B cell (primary cell): ENCODE measurements at regions not wholly inside any gene's neighbourhood (a gene's known extent, or its start where the extent isn't known, plus 50 kb on each side); places are given as distances from the start of the nearest gene placed in this dataset.
A peak's percentile ranks its signal among the peaks of the same experiment; 100 is the strongest.

Experiments
- ATAC-seq: fragments of 200-7000 bp; cut with Tn5 transposase; one replicate; pipeline ENCODE4 v1.10.0; 2021; ENCODE audit warnings: low read depth, mild to moderate bottlenecking, moderate number of reproducible peaks, moderate library complexity
- CTCF ChIA-PET: fragments of 350-600 bp; sonication (Branson Sonifier 250); formaldehyde crosslinking; loops from one replicate; lab custom pipeline; 2021; ENCODE audit warnings: antibody characterized with exemption, inconsistent platforms; lab: Charles Lee
- POLR2A ChIA-PET: fragments of 350-600 bp; sonication (Branson Sonifier 250); formaldehyde crosslinking; loops from one replicate; lab custom pipeline; 2021; ENCODE audit warnings: antibody characterized with exemption; lab: Charles Lee
- DNase-seq: peaks from one replicate; pipeline ENCODE4 v3.0.0; 2013
- H2AFZ ChIP-seq: 2 replicates; pipeline ENCODE4 v1.6.1; 2012; ENCODE audit warnings: mild to moderate bottlenecking, low read depth, low read length; ENCODE audit not compliant: insufficient read depth, poor library complexity, severe bottlenecking
- H3K27ac ChIP-seq, 2 donors: 1 replicate in 1 of 2; 2 replicates in 1 of 2; pipeline ENCODE4 v1.5.1; 2012 to 2013; ENCODE audit warnings: low read length in 2 of 2, mild to moderate bottlenecking in 2 of 2, moderate library complexity in 1 of 2
- H3K27me3 ChIP-seq, 4 experiments: fragments of 200-600 bp in 1 of 4; sonication (generic) in 1 of 4; replicated peaks in 1 of 4; 1 replicate in 2 of 4; 2 replicates in 2 of 4; pipeline versions ENCODE4 v1.6.1 to v1.7.0; 2013 to 2016; ENCODE audit warnings: low read length in 3 of 4, mild to moderate bottlenecking in 2 of 4, mixed read lengths in 1 of 4, moderate library complexity in 1 of 4; ENCODE audit not compliant: insufficient read depth in 4 of 4, control insufficient read depth in 3 of 4; ENCODE audit errors: control extremely low read depth in 1 of 4
- H3K36me3 ChIP-seq, 2 experiments: replicated peaks in 1 of 2; 1 replicate in 1 of 2; 2 replicates in 1 of 2; pipeline versions ENCODE4 v1.6.1 to v1.7.1; 2013; ENCODE audit warnings: low read length in 1 of 2; ENCODE audit not compliant: insufficient read depth in 2 of 2, control insufficient read depth in 1 of 2; ENCODE audit errors: control extremely low read depth in 1 of 2, extremely low read depth in 1 of 2
- H3K4me1 ChIP-seq, 2 donors: fragments of 200-600 bp in 1 of 2; sonication (generic) in 1 of 2; 1 replicate in 1 of 2; 2 replicates in 1 of 2; pipeline versions ENCODE4 v1.5.1 to v1.6.1; 2013 to 2017; ENCODE audit warnings: low read length in 2 of 2; ENCODE audit not compliant: control insufficient read depth in 2 of 2, insufficient read depth in 2 of 2
- H3K4me2 ChIP-seq: replicated peaks from 2 replicates; pipeline ENCODE3; 2012; ENCODE audit warnings: mild to moderate bottlenecking, low read depth, low read length; ENCODE audit not compliant: poor library complexity, severe bottlenecking
- H3K4me3 ChIP-seq, 5 experiments: fragments of 200-600 bp in 1 of 5; sonication (generic) in 1 of 5; 1 replicate in 3 of 5; 2 replicates in 2 of 5; pipeline versions ENCODE4 v1.5.1 to v1.7.0; 2011 to 2016; ENCODE audit warnings: low read length in 4 of 5, mild to moderate bottlenecking in 4 of 5, low read depth in 2 of 5, control low read depth in 1 of 5, moderate library complexity in 1 of 5; ENCODE audit not compliant: insufficient read depth in 1 of 5; ENCODE audit errors: control extremely low read depth in 1 of 5, extremely low read depth in 1 of 5
- H3K79me2 ChIP-seq: fragments of 200-600 bp; sonication (generic); one replicate; pipeline ENCODE4 v1.6.0; 2016; ENCODE audit warnings: low read length; ENCODE audit not compliant: control insufficient read depth, insufficient read depth
- H3K9ac ChIP-seq: fragments of 200-600 bp; sonication (generic); 2 replicates; pipeline ENCODE4 v1.6.1; 2017; ENCODE audit warnings: mild to moderate bottlenecking, low read length, moderate library complexity
- H3K9me3 ChIP-seq, 3 donors: one replicate each; pipeline versions ENCODE4 v1.6.1 to v1.7.1; 2013; ENCODE audit warnings: low read length in 2 of 3; ENCODE audit not compliant: control insufficient read depth in 2 of 3, insufficient read depth in 1 of 3; ENCODE audit errors: control extremely low read depth in 1 of 3
- H4K20me1 ChIP-seq: 2 replicates; pipeline ENCODE4 v1.6.0; 2012; ENCODE audit warnings: mild to moderate bottlenecking, low read length; ENCODE audit not compliant: insufficient read depth, control insufficient read depth, poor library complexity, severe bottlenecking
- H3K27ac Mint-ChIP-seq: one replicate; pipeline ENCODE4 v1.8.0; 2021; ENCODE audit warnings: mixed read lengths
- H3K27me3 Mint-ChIP-seq: one replicate; pipeline ENCODE4 v1.8.0; 2021; ENCODE audit warnings: mixed read lengths
- H3K4me1 Mint-ChIP-seq: one replicate; pipeline ENCODE4 v1.8.0; 2021; ENCODE audit warnings: mixed read lengths
- H3K4me3 Mint-ChIP-seq: one replicate; pipeline ENCODE4 v1.8.0; 2021; ENCODE audit warnings: mixed read lengths
- H3K9me3 Mint-ChIP-seq: one replicate; pipeline ENCODE4 v1.8.0; 2022; ENCODE audit warnings: mixed read lengths; ENCODE audit not compliant: insufficient read depth
- EZH2 ChIP-seq: IDR thresholded peaks from 2 replicates; pipeline ENCODE4 v1.6.1; 2012; ENCODE audit warnings: borderline replicate concordance, low read depth, mild to moderate bottlenecking, moderate library complexity, low read length; ENCODE audit not compliant: insufficient read depth, poor library complexity, severe bottlenecking
- WGBS: methylation state at CpG from one replicate; pipeline ENCODE4 v1.1.5; 2013; ENCODE audit warnings: missing lambda C conversion rate; ENCODE audit not compliant: insufficient coverage; 5-methylcytosine and 5-hydroxymethylcytosine counted together
- intact Hi-C: fragments of 100-400 bp; cut with micrococcal nuclease; formaldehyde crosslinking; loops from one replicate; pipeline ENCODE4 v1.10.0; 2022
- TF ChIP-seq, protein P1 (sequence below): fragments of 200-600 bp; IDR thresholded peaks from one replicate; pipeline ENCODE4 v1.8.0; 2022; ENCODE audit warnings: antibody characterized with exemption, mild to moderate bottlenecking

DNA sequence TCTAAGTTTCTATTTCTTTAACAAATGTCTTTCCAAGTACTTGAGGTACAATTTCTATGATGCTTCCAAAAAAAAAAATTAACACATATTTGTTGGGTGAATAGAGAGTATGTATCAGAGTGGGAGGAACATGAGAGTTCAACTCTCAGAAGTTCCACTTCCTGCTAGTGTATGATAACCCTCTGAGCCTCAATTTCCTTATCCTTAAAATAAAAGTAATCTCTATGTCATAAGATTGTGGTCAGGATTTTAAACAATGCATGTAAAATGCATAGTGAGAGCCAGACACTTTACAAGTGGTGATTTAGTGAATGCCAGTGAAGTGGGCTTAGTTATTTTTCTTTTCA lies 270.3 kb upstream of the AMIGO2 start:
- H3K27ac ChIP-seq, result peak overlapping the region; percentile 17 to 71
- no peaks in the 10 kb centered on the region for H3K36me3 ChIP-seq
- TF ChIP-seq, protein P1, sequence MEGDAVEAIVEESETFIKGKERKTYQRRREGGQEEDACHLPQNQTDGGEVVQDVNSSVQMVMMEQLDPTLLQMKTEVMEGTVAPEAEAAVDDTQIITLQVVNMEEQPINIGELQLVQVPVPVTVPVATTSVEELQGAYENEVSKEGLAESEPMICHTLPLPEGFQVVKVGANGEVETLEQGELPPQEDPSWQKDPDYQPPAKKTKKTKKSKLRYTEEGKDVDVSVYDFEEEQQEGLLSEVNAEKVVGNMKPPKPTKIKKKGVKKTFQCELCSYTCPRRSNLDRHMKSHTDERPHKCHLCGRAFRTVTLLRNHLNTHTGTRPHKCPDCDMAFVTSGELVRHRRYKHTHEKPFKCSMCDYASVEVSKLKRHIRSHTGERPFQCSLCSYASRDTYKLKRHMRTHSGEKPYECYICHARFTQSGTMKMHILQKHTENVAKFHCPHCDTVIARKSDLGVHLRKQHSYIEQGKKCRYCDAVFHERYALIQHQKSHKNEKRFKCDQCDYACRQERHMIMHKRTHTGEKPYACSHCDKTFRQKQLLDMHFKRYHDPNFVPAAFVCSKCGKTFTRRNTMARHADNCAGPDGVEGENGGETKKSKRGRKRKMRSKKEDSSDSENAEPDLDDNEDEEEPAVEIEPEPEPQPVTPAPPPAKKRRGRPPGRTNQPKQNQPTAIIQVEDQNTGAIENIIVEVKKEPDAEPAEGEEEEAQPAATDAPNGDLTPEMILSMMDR, result no peak
- no peak for TF ChIP-seq EZH2
- H3K9ac ChIP-seq, result no peak overlapping the region
- DNase-seq (no peak), ATAC-seq (peak; percentile 58)
- Mint-ChIP-seq H3K27ac (peak overlapping the region; percentile 86), H3K4me1 (peaks cover 57% of the 10 kb centered on the region), H3K9me3 (peaks cover 6% of the 10 kb centered on the region), H3K27me3 (no peaks in the 10 kb centered on the region), H3K4me3 (peak overlapping the region; percentile 59)
- no peak overlapping the region for H3K4me3 ChIP-seq
- H3K4me2 ChIP-seq, result peak overlapping the region; percentile 35
- CTCF ChIA-PET, result interaction anchor here (0.8 kb wide), 1 partner anchor 59 kb away, joined by 3 read pairs; no protein-coding TSS in a partner anchor
- no peak overlapping the region for H2AFZ ChIP-seq
- peaks cover 50 to 51% of the 10 kb centered on the region in 2 donors for H3K4me1 ChIP-seq
- POLR2A ChIA-PET, result interaction anchor here (0.5 kb wide), 1 partner anchor 47 kb away, joined by 4 read pairs; no protein-coding TSS in a partner anchor
- intact Hi-C loops, result no loop called here
- H3K79me2 ChIP-seq, result no peaks in the 10 kb centered on the region
- no peaks in the 10 kb centered on the region for H3K27me3 ChIP-seq
- H4K20me1 ChIP-seq, result no peaks in the 10 kb centered on the region
- peaks cover 0 to 4% (median 0%) of the 10 kb centered on the region in 3 donors for H3K9me3 ChIP-seq

DNA sequence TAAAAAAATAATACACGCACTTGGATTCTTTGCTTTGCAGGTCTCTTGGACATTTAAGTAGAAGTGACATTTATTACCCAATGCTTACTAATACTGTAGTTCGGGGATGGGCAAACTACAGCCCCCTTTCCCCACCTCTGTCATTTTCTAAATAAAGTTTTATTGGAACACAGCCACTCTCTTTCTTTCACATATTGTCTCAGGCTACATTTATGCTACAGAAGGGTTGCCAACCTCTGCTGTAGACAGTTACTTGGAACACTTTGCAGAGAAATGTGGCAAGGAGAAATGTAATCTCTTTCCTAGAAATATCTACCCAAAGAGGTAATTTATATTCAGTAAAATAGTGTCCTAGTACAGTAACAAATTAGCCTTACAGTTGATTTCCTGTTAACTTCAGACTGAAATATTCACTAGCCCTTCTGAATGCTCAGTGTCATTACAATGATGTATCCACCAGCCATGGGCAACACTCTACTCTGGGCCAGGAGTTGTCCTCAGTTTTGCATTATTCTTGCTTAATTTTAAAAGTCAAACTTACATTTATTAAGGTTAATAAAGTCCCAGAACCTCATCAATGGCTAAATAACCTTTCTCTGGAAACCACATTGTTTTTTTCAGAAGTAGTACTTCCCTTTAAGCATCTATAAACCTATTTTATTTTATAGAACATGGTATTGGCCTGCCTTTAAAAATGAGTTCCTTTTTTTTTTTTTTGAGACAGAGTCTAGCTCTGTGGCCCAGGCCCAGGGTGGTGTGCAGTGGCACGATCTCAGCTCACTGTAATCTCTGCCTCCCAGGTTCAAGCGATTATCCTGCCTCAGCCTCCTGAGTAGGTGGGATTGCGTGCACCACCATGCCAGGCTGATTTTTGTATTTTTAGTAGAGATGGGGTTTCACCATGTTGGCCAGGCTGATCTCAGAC lies 269.6 kb upstream of the AMIGO2 start:
- peak overlapping the region; percentile 35 for H3K4me2 ChIP-seq
- peak overlapping the region; percentile 59 for H3K4me3 Mint-ChIP-seq
- CTCF ChIA-PET, result interaction anchor here (1.1 kb wide), 2 partner anchors 11 to 48 kb away, joined by 3 read pairs; no protein-coding TSS in a partner anchor
- TF ChIP-seq, protein P1, result no peak
- no peak for TF ChIP-seq EZH2
- no peak for DNase-seq
- H3K9ac ChIP-seq, result no peak overlapping the region
- H3K27me3 ChIP-seq, result no peaks in the 10 kb centered on the region
- intact Hi-C loops, result no loop called here
- H4K20me1 ChIP-seq, result no peaks in the 10 kb centered on the region
- peak; percentile 52 for ATAC-seq
- H3K36me3 ChIP-seq, result no peaks in the 10 kb centered on the region
- H3K27ac Mint-ChIP-seq, result peak overlapping the region; percentile 86
- POLR2A ChIA-PET, result no interaction called here
- H3K4me1 ChIP-seq, result peaks cover 45 to 46% of the 10 kb centered on the region in 2 donors
- no peaks in the 10 kb centered on the region for H3K27me3 Mint-ChIP-seq
- H3K79me2 ChIP-seq, result no peaks in the 10 kb centered on the region
- no CpG with 5 or more reads among the region's 5 CpGs for WGBS
- H3K9me3 ChIP-seq, result peaks cover 0 to 4% (median 0%) of the 10 kb centered on the region in 3 donors
- peaks cover 6% of the 10 kb centered on the region for H3K9me3 Mint-ChIP-seq
- peaks cover 54% of the 10 kb centered on the region for H3K4me1 Mint-ChIP-seq
- no peak overlapping the region for H3K4me3 ChIP-seq
- no peak overlapping the region for H2AFZ ChIP-seq
- peak overlapping the region; percentile 17 to 71 for H3K27ac ChIP-seq
